IMR-90 (cell line): ENCODE measurements at regions not wholly inside any gene's neighbourhood (a gene's known extent, or its start where the extent isn't known, plus 50 kb on each side); places are given as distances from the start of the nearest gene placed in this dataset.

ENCODE experiments used
- ATAC-seq: fragments of 200-7000 bp; cut with Tn5 transposase; 2 replicates; pipeline ENCODE4 v1.9.1; 2020; ENCODE audit warnings: low read depth, mild to moderate bottlenecking, moderate library complexity
- BruUV-seq: library from RNA; stranded (reverse); fragments of 400-500 nt; replicated peaks from 2 replicates; lab custom pipeline; 2021; lab: Mats Ljungman, UMichigan
- CTCF ChIA-PET: fragments of 300-600 bp; formaldehyde crosslinking; extraction: SDS; loops from one replicate; lab custom pipeline; 2021; ENCODE audit warnings: antibody characterized with exemption; lab: Yijun Ruan, JAX
- POLR2A ChIA-PET: fragments of 300-600 bp; sonication (Branson Sonifier 250); formaldehyde crosslinking; loops from one replicate; lab custom pipeline; 2022; ENCODE audit warnings: antibody characterized with exemption; ENCODE audit not compliant: unreplicated experiment; lab: Charles Lee
- DNase-seq: peaks from one replicate; pipeline ENCODE4 v3.0.0; 2013
- H2AFZ ChIP-seq: replicated peaks from 2 replicates; pipeline ENCODE3; 2013; ENCODE audit warnings: low read length, mild to moderate bottlenecking; ENCODE audit not compliant: poor library complexity
- H2AK5ac ChIP-seq: 2 replicates; pipeline ENCODE4 v1.6.1; 2013; ENCODE audit warnings: low read depth, low read length, inconsistent platforms
- H2AK9ac ChIP-seq: replicated peaks from 2 replicates; pipeline ENCODE3; 2013; ENCODE audit warnings: mild to moderate bottlenecking, low read depth, low read length, moderate library complexity; ENCODE audit not compliant: poor library complexity
- H2BK120ac ChIP-seq: 2 replicates; pipeline ENCODE4 v1.6.1; 2013; ENCODE audit warnings: low read depth, low read length, inconsistent platforms
- H2BK15ac ChIP-seq: 3 replicates; pipeline ENCODE4 v1.6.1; 2013; ENCODE audit warnings: low read depth, low read length, inconsistent platforms
- H2BK20ac ChIP-seq: 2 replicates; pipeline ENCODE4 v1.6.1; 2013; ENCODE audit warnings: low read depth, mild to moderate bottlenecking, inconsistent platforms, low read length, moderate library complexity
- H2BK5ac ChIP-seq: 2 replicates; pipeline ENCODE4 v1.6.1; 2013; ENCODE audit warnings: mild to moderate bottlenecking, low read depth, low read length, inconsistent platforms; ENCODE audit not compliant: poor library complexity, severe bottlenecking
- H3K14ac ChIP-seq: replicated peaks from 2 replicates; pipeline ENCODE4 v1.6.1; 2013; ENCODE audit warnings: low read depth, low read length, inconsistent platforms
- H3K18ac ChIP-seq: 2 replicates; pipeline ENCODE4 v1.6.1; 2013; ENCODE audit warnings: low read depth, low read length, control low read depth
- H3K23ac ChIP-seq: 2 replicates; pipeline ENCODE4 v1.6.1; 2013; ENCODE audit warnings: low read depth, low read length, inconsistent platforms
- H3K27ac ChIP-seq: 2 replicates; pipeline ENCODE4 v1.5.1; 2013; ENCODE audit warnings: mild to moderate bottlenecking, control low read depth, low read length; ENCODE audit not compliant: insufficient read depth
- H3K27me3 ChIP-seq: 2 replicates; pipeline ENCODE4 v1.6.1; 2013; ENCODE audit warnings: low read length; ENCODE audit not compliant: control insufficient read depth, insufficient read depth
- H3K36me3 ChIP-seq: 2 replicates; pipeline ENCODE4 v1.6.1; 2013; ENCODE audit warnings: low read length, mixed read lengths; ENCODE audit not compliant: control insufficient read depth, insufficient read depth
- H3K4ac ChIP-seq: 2 replicates; pipeline ENCODE4 v1.6.1; 2013; ENCODE audit warnings: low read depth, low read length, inconsistent platforms
- H3K4me1 ChIP-seq: 2 replicates; pipeline ENCODE4 v1.6.1; 2013; ENCODE audit warnings: low read length, mixed read lengths; ENCODE audit not compliant: control insufficient read depth, insufficient read depth
- H3K4me2 ChIP-seq: 2 replicates; pipeline ENCODE4 v1.6.1; 2013; ENCODE audit warnings: low read depth, mild to moderate bottlenecking, control low read depth, low read length, moderate library complexity
- H3K4me3 ChIP-seq: 2 replicates; pipeline ENCODE4 v1.5.1; 2013; ENCODE audit warnings: low read depth, mild to moderate bottlenecking, control low read depth, low read length, moderate library complexity; ENCODE audit not compliant: insufficient read depth
- H3K56ac ChIP-seq: 2 replicates; pipeline ENCODE4 v1.6.1; 2013; ENCODE audit warnings: low read length, inconsistent platforms; ENCODE audit not compliant: insufficient read depth; ENCODE audit errors: extremely low read depth
- H3K79me1 ChIP-seq, 2 experiments: 2 replicates each; pipeline ENCODE4 v1.6.1; 2013; ENCODE audit warnings: low read length in 2 of 2, inconsistent platforms in 1 of 2, low read depth in 1 of 2
- H3K9ac ChIP-seq: 2 replicates; pipeline ENCODE4 v1.6.1; 2013; ENCODE audit warnings: low read depth, low read length, control low read depth
- H3K9me1 ChIP-seq: 2 replicates; pipeline ENCODE4 v1.6.1; 2013; ENCODE audit warnings: low read length, inconsistent platforms; ENCODE audit not compliant: insufficient read depth
- H3K9me3 ChIP-seq: 2 replicates; pipeline ENCODE4 v1.6.1; 2013; ENCODE audit warnings: low read length; ENCODE audit not compliant: control insufficient read depth, insufficient read depth
- H4K20me1 ChIP-seq: 2 replicates; pipeline ENCODE4 v1.6.1; 2013; ENCODE audit warnings: low read length, inconsistent platforms; ENCODE audit not compliant: insufficient read depth
- H4K5ac ChIP-seq: 2 replicates; pipeline ENCODE4 v1.6.1; 2013; ENCODE audit warnings: mild to moderate bottlenecking, low read depth, low read length, control low read depth
- H4K8ac ChIP-seq, 2 experiments: 2 replicates each; pipeline ENCODE4 v1.6.1; 2013; ENCODE audit warnings: low read depth in 2 of 2, low read length in 2 of 2, control low read depth in 1 of 2, inconsistent platforms in 1 of 2
- H4K91ac ChIP-seq: 2 replicates; pipeline ENCODE4 v1.6.1; 2013; ENCODE audit warnings: low read depth, low read length, inconsistent platforms; ENCODE audit not compliant: insufficient read depth
- BHLHE40 ChIP-seq: fragments of 150-350 bp; IDR thresholded peaks from 2 replicates; pipeline ENCODE4 v1.6.1; 2016; ENCODE audit warnings: mild to moderate bottlenecking, low read depth, low read length
- POLR2A ChIP-seq: IDR thresholded peaks from 2 replicates; pipeline ENCODE4 v1.6.1; 2012; ENCODE audit warnings: mild to moderate bottlenecking, low read depth, low read length
- USF2 ChIP-seq: fragments of 150-350 bp; IDR thresholded peaks from 2 replicates; pipeline ENCODE4 v1.6.1; 2017; ENCODE audit warnings: mild to moderate bottlenecking, antibody characterized with exemption, low read length, low read depth
- WGBS, 2 experiments: methylation state at CpG; one replicate each; pipeline versions ENCODE4 v1.1.5 to v1.1.7; 2013; ENCODE audit warnings: missing lambda C conversion rate in 2 of 2; ENCODE audit not compliant: insufficient read length in 1 of 2; ENCODE audit errors: extremely low coverage in 2 of 2; 5-methylcytosine and 5-hydroxymethylcytosine counted together
- dilution Hi-C: fragments of 300-500 bp; cut with HindIII; formaldehyde crosslinking; loops from one replicate; pipeline ENCODE4 v1.14.3; 2018; ENCODE audit warnings: low sequenced_read_pairs; ENCODE audit not compliant: unreplicated experiment
- in situ Hi-C: fragments of 300-500 bp; cut with MboI; formaldehyde crosslinking; loops from 3 replicates; pipeline ENCODE4 v1.14.3; 2019; ENCODE audit warnings: low sequenced_read_pairs, inconsistent platforms, mixed read lengths
- intact Hi-C: fragments of 100-400 bp; cut with micrococcal nuclease; formaldehyde crosslinking; loops from 2 replicates; pipeline ENCODE4 v1.10.0; 2022
- TF ChIP-seq, protein P1 (sequence below): fragments of 150-350 bp; IDR thresholded peaks from 2 replicates; pipeline ENCODE4 v1.6.1; 2016; ENCODE audit warnings: low read depth, mild to moderate bottlenecking, low read length, moderate library complexity, borderline replicate concordance
- TF ChIP-seq, protein P2 (sequence below): conservative IDR thresholded peaks from 2 replicates; pipeline ENCODE4 v1.5.1; 2012; ENCODE audit warnings: mild to moderate bottlenecking, low read depth, low read length, improper control_type of control experiment

- Histone ChIP-seq H3K79me1 (no peaks in the 10 kb centered on the region), H3K27me3 (no peaks in the 10 kb centered on the region), H3K14ac (no peak overlapping the region), H2BK20ac (no peak overlapping the region), H3K9me1 (no peaks in the 10 kb centered on the region), H3K56ac (no peak overlapping the region), H3K4me2 (no peak overlapping the region), H2BK5ac (no peak overlapping the region), H2AK9ac (no peak overlapping the region), H3K9ac (no peak overlapping the region), H3K4me1 (no peaks in the 10 kb centered on the region), H3K23ac (no peak overlapping the region), H2AK5ac (no peak overlapping the region), H3K4ac (no peak overlapping the region), H4K8ac (no peak overlapping the region), H2BK120ac (no peak overlapping the region), H3K9me3 (no peaks in the 10 kb centered on the region), H2BK15ac (no peak overlapping the region), H4K20me1 (no peaks in the 10 kb centered on the region), H3K18ac (no peak overlapping the region), H3K27ac (no peak overlapping the region), H3K36me3 (no peaks in the 10 kb centered on the region), H4K91ac (no peak overlapping the region), H2AFZ (no peak overlapping the region), H3K4me3 (no peak overlapping the region), H4K5ac (no peak overlapping the region)
- ChIA-PET POLR2A (no interaction called here), CTCF (no interaction called here)
- TF ChIP-seq BHLHE40 (no peak), USF2 (no peak), POLR2A (no peak)
- TF ChIP-seq, protein P1, sequence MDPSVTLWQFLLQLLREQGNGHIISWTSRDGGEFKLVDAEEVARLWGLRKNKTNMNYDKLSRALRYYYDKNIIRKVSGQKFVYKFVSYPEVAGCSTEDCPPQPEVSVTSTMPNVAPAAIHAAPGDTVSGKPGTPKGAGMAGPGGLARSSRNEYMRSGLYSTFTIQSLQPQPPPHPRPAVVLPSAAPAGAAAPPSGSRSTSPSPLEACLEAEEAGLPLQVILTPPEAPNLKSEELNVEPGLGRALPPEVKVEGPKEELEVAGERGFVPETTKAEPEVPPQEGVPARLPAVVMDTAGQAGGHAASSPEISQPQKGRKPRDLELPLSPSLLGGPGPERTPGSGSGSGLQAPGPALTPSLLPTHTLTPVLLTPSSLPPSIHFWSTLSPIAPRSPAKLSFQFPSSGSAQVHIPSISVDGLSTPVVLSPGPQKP, result no peak
- TF ChIP-seq, protein P2, sequence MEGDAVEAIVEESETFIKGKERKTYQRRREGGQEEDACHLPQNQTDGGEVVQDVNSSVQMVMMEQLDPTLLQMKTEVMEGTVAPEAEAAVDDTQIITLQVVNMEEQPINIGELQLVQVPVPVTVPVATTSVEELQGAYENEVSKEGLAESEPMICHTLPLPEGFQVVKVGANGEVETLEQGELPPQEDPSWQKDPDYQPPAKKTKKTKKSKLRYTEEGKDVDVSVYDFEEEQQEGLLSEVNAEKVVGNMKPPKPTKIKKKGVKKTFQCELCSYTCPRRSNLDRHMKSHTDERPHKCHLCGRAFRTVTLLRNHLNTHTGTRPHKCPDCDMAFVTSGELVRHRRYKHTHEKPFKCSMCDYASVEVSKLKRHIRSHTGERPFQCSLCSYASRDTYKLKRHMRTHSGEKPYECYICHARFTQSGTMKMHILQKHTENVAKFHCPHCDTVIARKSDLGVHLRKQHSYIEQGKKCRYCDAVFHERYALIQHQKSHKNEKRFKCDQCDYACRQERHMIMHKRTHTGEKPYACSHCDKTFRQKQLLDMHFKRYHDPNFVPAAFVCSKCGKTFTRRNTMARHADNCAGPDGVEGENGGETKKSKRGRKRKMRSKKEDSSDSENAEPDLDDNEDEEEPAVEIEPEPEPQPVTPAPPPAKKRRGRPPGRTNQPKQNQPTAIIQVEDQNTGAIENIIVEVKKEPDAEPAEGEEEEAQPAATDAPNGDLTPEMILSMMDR, result no peak
- in situ Hi-C loops (no loop called here), dilution Hi-C loops (no loop called here), intact Hi-C loops (no loop called here)
- DNase-seq (no peak), ATAC-seq (no peak)
- no CpG with 5 or more reads among the region's 2 CpGs for WGBS, 2 experiments
- BruUV-seq, result no TSS peak
Observed at GRCh38 chr13:58908019-58908679, 1255.6 kb downstream of the DIAPH3 start.
